ENCODE measurements at regions not wholly inside any gene's neighbourhood (a gene's known extent, or its start where the extent isn't known, plus 50 kb on each side); places are given as distances from the start of the nearest gene placed in this dataset.

- no peak for DNase-seq
Measured at GRCh38 chr20:24872291-24873024, 76.6 kb upstream of the CST7 start.

- no peak for DNase-seq
Measured at GRCh38 chr20:24873025-24873620, 75.9 kb upstream of the CST7 start.

GRCh38 chr20:24875078-24875477 lies 74.0 kb upstream of the CST7 start:
- DNase-seq, result no peak

- no peak for DNase-seq
Measured at GRCh38 chr20:24877652-24878051, 71.4 kb upstream of the CST7 start.

GRCh38 chr20:24878657-24879056 lies 70.4 kb upstream of the CST7 start:
- no peak for DNase-seq

GRCh38 chr20:24879875-24880274 lies 69.2 kb upstream of the CST7 start:
- no peak for DNase-seq

GRCh38 chr20:24880356-24880755 lies 68.7 kb upstream of the CST7 start:
- no peak for DNase-seq

GRCh38 chr20:24890286-24890685 lies 58.8 kb upstream of the CST7 start:
- DNase-seq, result no peak

GRCh38 chr20:24891546-24892393 lies 57.3 kb upstream of the CST7 start:
- DNase-seq, result no peak

- no peak for DNase-seq
Measured at GRCh38 chr20:24892522-24892921, 56.5 kb upstream of the CST7 start.

GRCh38 chr20:24892931-24893330 lies 56.1 kb upstream of the CST7 start:
- DNase-seq, result no peak

GRCh38 chr20:24894488-24894887 lies 54.6 kb upstream of the CST7 start:
- no peak for DNase-seq

- DNase-seq, result no peak
Measured at GRCh38 chr20:24894967-24895366, 54.1 kb upstream of the CST7 start.

- DNase-seq, result no peak
Measured at GRCh38 chr20:24895431-24895830, 53.6 kb upstream of the CST7 start.

GRCh38 chr20:24895898-24896658 lies 53.0 kb upstream of the CST7 start:
- DNase-seq, result no peak

- DNase-seq, result no peak
Measured at GRCh38 chr20:24896984-24897383, 52.1 kb upstream of the CST7 start.

- DNase-seq, result no peak
Measured at GRCh38 chr20:24897974-24898373, 51.1 kb upstream of the CST7 start.

GRCh38 chr20:24899153-24899552 lies 49.9 kb upstream of the CST7 start:
- no peak for DNase-seq
